BLaER1 (cell line): ENCODE measurements at regions not wholly inside any gene's neighbourhood (a gene's known extent, or its start where the extent isn't known, plus 50 kb on each side); places are given as distances from the start of the nearest gene placed in this dataset.

ENCODE experiments used
- H3K27ac ChIP-seq: shearing (Covaris generic); formaldehyde crosslinking; 2 replicates; pipeline ENCODE4 v1.8.1; 2022
- H3K27me3 ChIP-seq: shearing (Covaris generic); formaldehyde crosslinking; 2 replicates; pipeline ENCODE4 v1.8.1; 2022
- H3K36me3 ChIP-seq: shearing (Covaris generic); formaldehyde crosslinking; 2 replicates; pipeline ENCODE4 v1.8.1; 2022
- H3K4me1 ChIP-seq: shearing (Covaris generic); formaldehyde crosslinking; 2 replicates; pipeline ENCODE4 v1.8.1; 2022
- H3K4me2 ChIP-seq: shearing (Covaris generic); formaldehyde crosslinking; 2 replicates; pipeline ENCODE4 v1.8.1; 2022
- H3K4me3 ChIP-seq: shearing (Covaris generic); formaldehyde crosslinking; 2 replicates; pipeline ENCODE4 v1.8.1; 2022
- H3K9ac ChIP-seq: shearing (Covaris generic); formaldehyde crosslinking; 2 replicates; pipeline ENCODE4 v1.8.1; 2022
- H3K9me3 ChIP-seq: shearing (Covaris generic); formaldehyde crosslinking; 2 replicates; pipeline ENCODE4 v1.8.1; 2022
- H4K20me1 ChIP-seq: shearing (Covaris generic); formaldehyde crosslinking; 2 replicates; pipeline ENCODE4 v1.8.1; 2022
- Cebpa-rat ChIP-seq: shearing (Covaris generic); IDR thresholded peaks from 2 replicates; pipeline ENCODE4 v1.8.1; 2022

DNA sequence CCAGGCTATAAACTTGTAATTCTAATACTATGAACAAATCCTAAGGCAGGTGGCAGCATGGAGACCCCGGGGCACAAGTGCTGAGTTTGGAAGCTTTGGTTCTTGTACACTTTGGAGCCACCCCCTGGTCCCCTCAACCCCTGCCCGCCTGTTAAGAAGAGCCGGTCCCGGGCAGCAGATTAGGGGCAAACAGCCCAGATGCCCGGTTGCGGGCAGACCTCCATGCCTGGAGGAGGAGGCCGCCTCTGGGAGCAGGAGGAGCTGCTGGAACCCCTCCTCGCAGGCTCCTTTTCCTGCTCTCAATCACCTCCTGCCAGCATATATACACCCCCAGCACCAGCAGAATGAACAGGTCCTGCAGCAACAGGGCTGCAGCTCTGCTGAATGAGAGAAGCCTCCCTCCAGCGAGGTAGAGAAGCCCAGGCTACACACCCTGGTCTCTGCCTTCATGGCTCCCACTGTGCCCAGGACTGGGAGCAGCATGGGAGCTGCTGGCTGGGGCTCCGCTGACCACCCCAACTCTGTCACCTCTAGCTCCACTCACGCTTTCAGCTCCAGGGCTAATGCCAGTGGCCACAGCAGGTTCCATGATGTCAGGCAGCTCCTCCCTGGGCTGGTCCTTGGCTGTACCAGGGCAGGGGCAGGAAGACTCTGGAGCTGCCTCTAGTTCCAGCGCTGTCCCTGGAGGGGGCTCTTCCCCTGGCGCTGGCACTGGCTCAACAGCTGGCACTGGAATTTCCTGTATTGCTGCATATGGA lies 1713.5 kb upstream of the ACO1 start:
- no peak overlapping the region for H3K4me2 ChIP-seq
- no peak overlapping the region for H3K27ac ChIP-seq
- no peaks in the 10 kb centered on the region for H3K4me1 ChIP-seq
- H3K9me3 ChIP-seq, result no peaks in the 10 kb centered on the region
- H3K9ac ChIP-seq, result no peak overlapping the region
- no peak for TF ChIP-seq Cebpa-rat
- H3K4me3 ChIP-seq, result no peak overlapping the region
- no peaks in the 10 kb centered on the region for H3K36me3 ChIP-seq
- H3K27me3 ChIP-seq, result no peaks in the 10 kb centered on the region
- H4K20me1 ChIP-seq, result no peaks in the 10 kb centered on the region

DNA sequence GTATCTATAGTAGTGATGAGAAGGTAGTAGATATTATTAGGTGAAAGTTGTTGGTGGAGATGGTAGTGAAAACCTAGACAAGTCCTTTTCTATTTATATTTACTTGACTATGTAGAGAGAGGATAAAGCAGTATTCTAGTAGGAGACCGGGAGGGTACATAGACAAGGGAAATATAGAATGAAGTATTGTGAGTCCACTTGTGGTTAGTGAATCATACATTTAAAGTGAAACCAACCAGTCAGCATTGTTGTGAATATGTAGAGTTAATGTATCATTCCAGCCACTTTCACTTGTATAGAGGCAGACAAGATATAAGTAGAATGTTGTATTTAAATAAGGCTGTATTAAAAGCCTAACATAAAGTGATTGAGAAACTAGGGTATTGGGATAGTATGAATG lies 1711.3 kb upstream of the ACO1 start:
- H4K20me1 ChIP-seq, result no peaks in the 10 kb centered on the region
- no peak overlapping the region for H3K27ac ChIP-seq
- no peak for TF ChIP-seq Cebpa-rat
- no peaks in the 10 kb centered on the region for H3K9me3 ChIP-seq
- no peaks in the 10 kb centered on the region for H3K36me3 ChIP-seq
- H3K9ac ChIP-seq, result no peak overlapping the region
- H3K4me3 ChIP-seq, result no peak overlapping the region
- no peaks in the 10 kb centered on the region for H3K4me1 ChIP-seq
- no peak overlapping the region for H3K4me2 ChIP-seq
- H3K27me3 ChIP-seq, result no peaks in the 10 kb centered on the region

GRCh38 chr9:30676651-30677050 lies 1707.8 kb upstream of the ACO1 start:
- Histone ChIP-seq H3K4me3 (no peak overlapping the region), H3K4me2 (no peak overlapping the region), H3K27me3 (no peaks in the 10 kb centered on the region), H3K9ac (no peak overlapping the region), H3K36me3 (no peaks in the 10 kb centered on the region), H3K4me1 (no peaks in the 10 kb centered on the region), H4K20me1 (no peaks in the 10 kb centered on the region), H3K27ac (no peak overlapping the region), H3K9me3 (no peaks in the 10 kb centered on the region)
- no peak for TF ChIP-seq Cebpa-rat

GRCh38 chr9:30677221-30677620 lies 1707.2 kb upstream of the ACO1 start:
- Histone ChIP-seq H3K4me2 (no peak overlapping the region), H3K27me3 (no peaks in the 10 kb centered on the region), H3K4me1 (no peaks in the 10 kb centered on the region), H4K20me1 (no peaks in the 10 kb centered on the region), H3K36me3 (no peaks in the 10 kb centered on the region), H3K9ac (no peak overlapping the region), H3K27ac (no peak overlapping the region), H3K9me3 (no peaks in the 10 kb centered on the region), H3K4me3 (no peak overlapping the region)
- no peak for TF ChIP-seq Cebpa-rat

GRCh38 chr9:30688801-30689200 lies 1695.6 kb upstream of the ACO1 start:
- no peak for TF ChIP-seq Cebpa-rat
- Histone ChIP-seq H3K36me3 (no peaks in the 10 kb centered on the region), H3K9me3 (no peaks in the 10 kb centered on the region; the same call in 1 of the 2 replicates), H3K4me3 (no peak overlapping the region), H3K27ac (no peak overlapping the region), H4K20me1 (no peaks in the 10 kb centered on the region), H3K4me2 (no peak overlapping the region), H3K9ac (no peak overlapping the region), H3K27me3 (no peaks in the 10 kb centered on the region), H3K4me1 (no peaks in the 10 kb centered on the region)

DNA sequence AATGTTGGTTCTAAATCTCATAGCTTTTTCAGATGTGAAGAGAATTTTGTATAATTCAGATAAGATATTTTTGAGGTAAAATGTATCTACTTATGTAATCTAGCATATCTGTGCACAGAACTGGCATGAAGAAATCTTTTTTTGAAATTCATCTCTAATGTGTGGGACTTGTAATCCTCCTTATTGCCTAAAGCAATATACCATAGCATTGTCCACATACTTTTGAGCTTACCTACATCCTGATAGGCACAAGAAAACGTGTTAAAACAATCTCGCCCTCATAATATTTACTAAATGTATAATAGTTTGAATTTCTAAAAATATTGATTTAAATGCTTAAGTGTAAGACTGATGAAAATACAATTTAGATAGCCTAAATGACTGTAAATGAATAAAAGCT lies 1686.5 kb upstream of the ACO1 start:
- no peaks in the 10 kb centered on the region for H3K27me3 ChIP-seq
- no peaks in the 10 kb centered on the region for H3K9me3 ChIP-seq
- H3K4me3 ChIP-seq, result no peak overlapping the region
- no peak overlapping the region for H3K4me2 ChIP-seq
- H3K27ac ChIP-seq, result no peak overlapping the region
- TF ChIP-seq Cebpa-rat, result no peak
- no peaks in the 10 kb centered on the region for H3K36me3 ChIP-seq
- no peak overlapping the region for H3K9ac ChIP-seq
- no peaks in the 10 kb centered on the region for H3K4me1 ChIP-seq
- H4K20me1 ChIP-seq, result no peaks in the 10 kb centered on the region

DNA sequence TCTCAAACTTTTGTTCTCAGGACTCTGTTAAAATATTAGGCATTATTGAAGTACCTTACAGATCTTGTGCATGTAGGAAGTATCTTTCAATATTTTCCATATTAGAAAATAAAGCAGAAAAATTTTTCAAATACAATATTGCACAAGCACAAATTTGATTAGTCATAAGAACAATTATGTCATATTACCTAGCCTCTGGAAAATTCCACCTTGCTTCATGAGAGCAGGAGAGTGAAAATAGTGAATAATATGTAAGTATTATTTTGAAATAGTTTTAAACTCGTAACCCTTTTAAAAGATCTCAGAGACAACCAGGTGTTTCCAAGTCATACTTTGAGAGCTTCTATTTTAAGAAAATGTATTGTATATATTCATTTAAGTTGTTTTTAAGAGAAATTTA lies 1672.9 kb upstream of the ACO1 start:
- H3K27ac ChIP-seq, result no peak overlapping the region
- no peak for TF ChIP-seq Cebpa-rat
- H3K27me3 ChIP-seq, result no peaks in the 10 kb centered on the region
- no peaks in the 10 kb centered on the region for H3K9me3 ChIP-seq
- no peak overlapping the region for H3K9ac ChIP-seq
- H3K4me3 ChIP-seq, result no peak overlapping the region
- H4K20me1 ChIP-seq, result no peaks in the 10 kb centered on the region
- no peak overlapping the region for H3K4me2 ChIP-seq
- H3K4me1 ChIP-seq, result no peaks in the 10 kb centered on the region
- no peaks in the 10 kb centered on the region for H3K36me3 ChIP-seq

DNA sequence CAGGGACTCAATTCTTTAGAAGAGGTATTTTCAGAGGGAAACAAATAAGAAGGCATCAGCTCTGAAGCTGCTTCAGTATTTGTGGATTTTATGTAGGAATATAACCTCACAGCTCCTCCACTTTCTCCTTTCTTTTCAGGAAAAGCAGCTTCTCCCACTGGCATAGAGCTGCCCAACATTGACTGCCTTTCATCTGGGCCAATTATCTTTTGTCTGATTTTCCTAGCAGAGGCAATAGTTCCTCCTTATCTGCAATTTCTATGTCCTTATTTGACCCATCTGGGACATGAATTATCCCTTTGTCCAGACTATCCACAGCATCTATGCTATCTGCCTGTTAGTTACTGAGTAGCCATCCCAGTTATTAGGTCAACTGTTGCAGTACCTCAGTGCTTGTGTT lies 1671.2 kb upstream of the ACO1 start:
- Histone ChIP-seq H3K27me3 (no peaks in the 10 kb centered on the region), H4K20me1 (no peaks in the 10 kb centered on the region), H3K4me1 (no peaks in the 10 kb centered on the region), H3K9me3 (no peaks in the 10 kb centered on the region), H3K27ac (no peak overlapping the region), H3K9ac (no peak overlapping the region), H3K4me3 (no peak overlapping the region), H3K4me2 (no peak overlapping the region), H3K36me3 (no peaks in the 10 kb centered on the region)
- TF ChIP-seq Cebpa-rat, result no peak

- H4K20me1 ChIP-seq, result no peaks in the 10 kb centered on the region
- no peaks in the 10 kb centered on the region for H3K36me3 ChIP-seq
- no peak overlapping the region for H3K27ac ChIP-seq
- H3K4me3 ChIP-seq, result no peak overlapping the region
- no peak overlapping the region for H3K9ac ChIP-seq
- no peaks in the 10 kb centered on the region for H3K9me3 ChIP-seq
- H3K4me2 ChIP-seq, result no peak overlapping the region
- TF ChIP-seq Cebpa-rat, result no peak
- no peaks in the 10 kb centered on the region for H3K27me3 ChIP-seq
- no peaks in the 10 kb centered on the region for H3K4me1 ChIP-seq
These were observed 1670.1 kb upstream of the ACO1 start for GRCh38 chr9:30714389-30714788.

- Histone ChIP-seq H3K4me1 (no peaks in the 10 kb centered on the region), H3K9me3 (no peaks in the 10 kb centered on the region), H3K27ac (no peak overlapping the region), H3K36me3 (no peaks in the 10 kb centered on the region), H3K4me3 (no peak overlapping the region), H4K20me1 (no peaks in the 10 kb centered on the region), H3K27me3 (no peaks in the 10 kb centered on the region), H3K4me2 (no peak overlapping the region), H3K9ac (no peak overlapping the region)
- TF ChIP-seq Cebpa-rat, result no peak
These were observed 1666.0 kb upstream of the ACO1 start for GRCh38 chr9:30718483-30718882.

- Histone ChIP-seq H3K4me3 (no peak overlapping the region), H3K27ac (no peak overlapping the region), H3K27me3 (no peaks in the 10 kb centered on the region)
These were observed 1662.4 kb upstream of the ACO1 start for GRCh38 chr9:30722065-30722464.

More at GRCh38 chr9:30722065-30722464, 1662.4 kb upstream of the ACO1 start:
- H4K20me1 ChIP-seq, result no peaks in the 10 kb centered on the region
- no peak overlapping the region for H3K9ac ChIP-seq
- TF ChIP-seq Cebpa-rat, result no peak
- no peaks in the 10 kb centered on the region for H3K4me1 ChIP-seq
- H3K4me2 ChIP-seq, result no peak overlapping the region
- H3K9me3 ChIP-seq, result no peaks in the 10 kb centered on the region
- H3K36me3 ChIP-seq, result no peaks in the 10 kb centered on the region
